GM12865 (cell line): ENCODE measurements at regions not wholly inside any gene's neighbourhood (a gene's known extent, or its start where the extent isn't known, plus 50 kb on each side); places are given as distances from the start of the nearest gene placed in this dataset.

Experiments
- DNase-seq: peaks from one replicate; pipeline ENCODE4 v3.0.0; 2010; ENCODE audit warnings: low read depth
- H3K4me3 ChIP-seq: 2 replicates; pipeline ENCODE4 v1.5.1; 2011; ENCODE audit warnings: mild to moderate bottlenecking, low read depth, low read length, control low read depth
- TF ChIP-seq, protein P1 (sequence below): IDR thresholded peaks from 2 replicates; pipeline ENCODE4 v1.5.1; 2011; ENCODE audit warnings: low read length, control low read depth, low read depth, inconsistent platforms; ENCODE audit not compliant: insufficient read depth; ENCODE audit errors: missing control alignments

DNA sequence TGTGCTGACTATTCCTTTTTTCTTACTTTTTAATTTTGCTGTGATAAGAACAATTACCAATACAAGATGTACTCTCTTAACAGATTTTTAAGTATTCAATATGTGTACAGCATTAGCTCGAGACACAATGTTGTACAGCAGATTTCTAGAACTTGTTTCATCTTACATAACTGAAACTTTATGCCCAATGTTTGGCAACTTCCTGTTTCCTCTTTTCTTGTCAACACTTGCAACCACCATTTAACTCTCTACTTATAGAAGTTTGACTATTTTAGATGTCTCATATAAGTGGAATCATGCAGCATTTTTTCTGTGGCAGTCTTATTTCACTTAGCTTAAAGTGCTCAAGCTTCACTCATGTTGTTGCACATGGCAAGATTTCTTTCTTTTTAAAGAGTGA is 1426.8 kb downstream of the SLITRK5 start:
- no peak for DNase-seq
- no peak overlapping the region for H3K4me3 ChIP-seq
- TF ChIP-seq, protein P1, sequence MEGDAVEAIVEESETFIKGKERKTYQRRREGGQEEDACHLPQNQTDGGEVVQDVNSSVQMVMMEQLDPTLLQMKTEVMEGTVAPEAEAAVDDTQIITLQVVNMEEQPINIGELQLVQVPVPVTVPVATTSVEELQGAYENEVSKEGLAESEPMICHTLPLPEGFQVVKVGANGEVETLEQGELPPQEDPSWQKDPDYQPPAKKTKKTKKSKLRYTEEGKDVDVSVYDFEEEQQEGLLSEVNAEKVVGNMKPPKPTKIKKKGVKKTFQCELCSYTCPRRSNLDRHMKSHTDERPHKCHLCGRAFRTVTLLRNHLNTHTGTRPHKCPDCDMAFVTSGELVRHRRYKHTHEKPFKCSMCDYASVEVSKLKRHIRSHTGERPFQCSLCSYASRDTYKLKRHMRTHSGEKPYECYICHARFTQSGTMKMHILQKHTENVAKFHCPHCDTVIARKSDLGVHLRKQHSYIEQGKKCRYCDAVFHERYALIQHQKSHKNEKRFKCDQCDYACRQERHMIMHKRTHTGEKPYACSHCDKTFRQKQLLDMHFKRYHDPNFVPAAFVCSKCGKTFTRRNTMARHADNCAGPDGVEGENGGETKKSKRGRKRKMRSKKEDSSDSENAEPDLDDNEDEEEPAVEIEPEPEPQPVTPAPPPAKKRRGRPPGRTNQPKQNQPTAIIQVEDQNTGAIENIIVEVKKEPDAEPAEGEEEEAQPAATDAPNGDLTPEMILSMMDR = no peak

DNA sequence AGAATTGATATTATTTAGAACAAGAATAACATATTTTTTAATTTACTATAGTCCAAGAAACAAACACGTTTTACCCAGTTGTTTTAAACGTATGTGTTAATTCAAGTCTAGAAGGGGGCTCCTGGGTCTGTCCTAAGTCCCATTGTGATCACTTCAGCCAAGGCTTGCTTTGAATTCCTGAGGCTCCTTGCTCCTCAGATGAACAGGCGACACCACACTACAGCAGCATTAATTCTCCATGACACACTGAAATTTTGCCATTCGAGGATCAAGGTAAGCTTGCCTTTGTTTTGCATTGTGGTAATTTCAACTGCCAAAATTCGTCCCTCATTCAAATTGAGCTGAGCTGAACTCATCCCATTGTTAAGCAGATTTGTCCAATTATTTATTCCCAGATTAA is 1442.6 kb downstream of the SLITRK5 start:
- H3K4me3 ChIP-seq = no peak overlapping the region
- DNase-seq = no peak
- TF ChIP-seq, protein P1 = no peak

DNA sequence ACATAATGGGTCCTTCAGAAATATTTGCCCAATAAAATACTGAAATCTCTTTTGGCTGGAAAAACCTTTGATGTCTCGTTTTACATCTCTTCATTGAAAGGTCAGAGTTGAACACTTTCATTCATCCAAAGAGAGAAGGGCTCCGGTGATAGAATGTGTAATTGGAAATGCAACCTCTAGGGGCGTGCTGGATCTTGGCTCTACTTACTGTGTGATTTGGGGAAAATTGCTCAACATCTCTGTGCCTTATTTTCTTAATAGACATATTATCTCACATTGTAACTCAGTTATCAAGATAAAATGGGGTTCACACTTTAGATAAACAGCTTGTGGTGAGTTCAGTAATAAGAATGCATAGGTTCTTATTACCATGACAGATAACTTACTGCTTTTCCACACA is 1444.1 kb downstream of the SLITRK5 start:
- H3K4me3 ChIP-seq = no peak overlapping the region
- TF ChIP-seq, protein P1 = no peak
- no peak for DNase-seq

DNA sequence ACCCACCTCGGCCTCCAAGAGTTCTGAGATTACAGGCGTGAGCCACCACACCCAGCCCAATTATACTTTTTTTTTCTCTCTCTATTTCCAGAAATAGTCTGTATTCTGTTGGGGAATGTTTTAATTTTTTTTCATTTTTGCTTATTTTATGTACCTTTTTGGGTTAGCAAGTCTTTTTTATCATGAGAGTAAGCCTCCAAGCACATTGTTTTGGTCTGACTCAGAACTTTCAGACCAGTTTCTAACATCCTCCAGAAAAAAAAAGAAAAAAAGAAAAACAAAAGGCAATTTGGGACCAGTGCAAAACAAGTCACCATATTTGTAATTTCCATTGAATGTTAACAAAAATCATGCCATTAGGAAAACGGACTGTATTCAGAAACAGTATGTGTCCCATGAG is 1465.5 kb downstream of the SLITRK5 start:
- DNase-seq = no peak
- no peak overlapping the region for H3K4me3 ChIP-seq
- TF ChIP-seq, protein P1 = no peak

DNA sequence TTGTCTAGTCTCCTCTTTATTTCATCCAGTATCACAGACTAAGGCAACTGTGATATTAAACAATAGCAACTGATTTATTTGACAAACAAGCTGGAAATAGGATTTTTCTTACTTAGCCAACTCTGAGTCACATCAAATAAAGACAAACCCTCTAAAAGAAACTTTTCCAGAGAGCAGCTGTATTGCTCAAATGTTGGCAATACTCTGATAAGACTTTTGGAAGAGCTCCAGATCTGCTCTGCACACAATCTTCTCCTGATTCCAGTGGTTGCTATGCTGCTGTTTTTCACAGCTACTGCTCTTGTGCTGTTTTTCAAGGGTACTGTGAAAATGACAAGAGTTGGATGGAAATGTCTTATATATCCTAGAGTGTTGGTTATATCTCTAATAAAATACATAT is 1479.2 kb downstream of the SLITRK5 start:
- TF ChIP-seq, protein P1 = no peak
- H3K4me3 ChIP-seq = no peak overlapping the region
- DNase-seq = no peak

DNA sequence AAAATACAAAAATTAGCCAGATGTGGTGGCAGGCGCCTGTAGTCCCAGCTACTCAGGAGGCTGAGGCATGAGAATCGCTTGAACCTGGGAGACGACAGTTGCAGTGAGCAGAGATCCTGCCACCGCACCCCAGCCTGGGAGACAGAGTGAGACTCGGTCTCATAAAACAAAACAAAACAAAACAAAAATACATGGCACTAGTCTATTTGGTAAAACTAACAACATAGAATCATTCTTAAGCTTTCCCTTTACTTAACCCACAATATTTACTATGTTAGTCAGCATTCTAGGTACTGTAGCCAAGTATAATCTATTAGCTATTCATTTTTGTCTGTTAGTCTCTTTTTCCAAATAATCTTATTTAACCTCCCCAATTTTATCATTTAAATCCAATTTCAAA is 1482.8 kb downstream of the SLITRK5 start:
- DNase-seq = no peak
- no peak overlapping the region for H3K4me3 ChIP-seq
- TF ChIP-seq, protein P1 = no peak

DNA sequence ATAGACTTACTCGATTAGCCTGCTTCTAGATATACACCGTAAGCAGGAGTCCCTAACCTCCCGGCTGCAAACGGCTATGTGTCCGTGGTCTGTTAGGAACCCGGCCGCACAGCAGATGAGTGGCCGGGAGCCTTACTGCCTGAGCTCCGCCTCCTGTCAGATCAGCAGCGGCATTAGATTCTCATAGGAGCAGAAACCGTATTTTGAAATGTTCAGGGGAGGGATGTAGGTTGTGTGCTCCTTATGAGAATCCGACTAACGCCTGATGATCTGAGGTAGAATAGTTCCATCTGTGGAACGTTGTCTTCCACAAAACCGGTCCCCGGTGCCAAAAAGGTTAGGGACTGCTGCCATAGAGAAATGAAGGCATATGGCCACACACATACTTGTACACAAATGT is 1491.9 kb downstream of the SLITRK5 start:
- TF ChIP-seq, protein P1 = no peak
- no peak for DNase-seq
- H3K4me3 ChIP-seq = no peak overlapping the region
